ENCODE measurements at regions not wholly inside any gene's neighbourhood (a gene's known extent, or its start where the extent isn't known, plus 50 kb on each side); places are given as distances from the start of the nearest gene placed in this dataset.

DNA sequence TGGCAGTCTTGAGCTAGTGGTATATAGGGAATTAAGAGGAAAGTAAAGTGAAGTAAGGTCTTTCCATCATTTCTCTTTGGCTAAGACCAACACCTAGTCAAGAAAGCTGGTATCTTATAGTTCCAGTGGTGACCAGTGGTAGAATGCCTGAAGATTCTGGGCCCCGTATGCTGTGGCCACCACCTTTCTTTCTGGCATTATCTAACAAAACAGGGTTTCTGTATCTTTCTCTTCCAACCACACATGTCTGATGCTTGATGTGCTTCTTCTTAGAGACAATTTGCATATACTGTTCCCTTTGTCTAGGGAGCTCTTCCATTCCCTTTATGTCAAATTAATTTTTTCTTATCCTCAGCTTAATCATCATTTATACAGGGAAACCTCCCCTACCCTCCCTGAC, 109.9 kb upstream of the SSBP2 start:
- Histone ChIP-seq H3K4me2 (ENCODE audit: control insufficient read depth, insufficient read depth) (no peak overlapping the region), H3K79me2 (ENCODE audit: control insufficient read depth, insufficient read depth, low read length) (no peaks in the 10 kb centered on the region), H3K9me3 (replicated peaks; ENCODE audit: control insufficient read depth, insufficient read depth, low read length) (no peaks in the 10 kb centered on the region), H2AFZ (ENCODE audit: control insufficient read depth, low read depth, low read length) (no peak overlapping the region), H3K4me3 (no peak overlapping the region), H3K4me1 (ENCODE audit: control insufficient read depth, insufficient read depth, low read length) (peaks cover 5% of the 10 kb centered on the region; the same call in 1 of the 2 replicates), H3K27ac (ENCODE audit: control insufficient read depth, insufficient read depth) (no peak overlapping the region), H3K27me3 (replicated peaks in 1 of 2; ENCODE audit: control insufficient read depth in 2 of 2, insufficient read depth in 2 of 2, low read length in 1 of 2) (no peaks in the 10 kb centered on the region), H4K20me1 (ENCODE audit: control insufficient read depth, insufficient read depth) (no peaks in the 10 kb centered on the region), H3K9ac (ENCODE audit: control insufficient read depth, insufficient read depth, low read length) (no peak overlapping the region), H3K36me3 (ENCODE audit: control insufficient read depth in 2 of 2, insufficient read depth in 2 of 2, low read length in 1 of 2) (no peaks in the 10 kb centered on the region)
- BruUV-seq (replicated peaks), result no TSS peak
- no peak for TF ChIP-seq HCFC1 (IDR thresholded peaks at IDR 0.05; ENCODE audit: low read length)
- TF ChIP-seq, protein P1, sequence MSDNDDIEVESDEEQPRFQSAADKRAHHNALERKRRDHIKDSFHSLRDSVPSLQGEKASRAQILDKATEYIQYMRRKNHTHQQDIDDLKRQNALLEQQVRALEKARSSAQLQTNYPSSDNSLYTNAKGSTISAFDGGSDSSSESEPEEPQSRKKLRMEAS (IDR thresholded peaks at IDR 0.05; ENCODE audit: low read depth, low read length), result no peak
- no peak for TF ChIP-seq TCF12 (IDR thresholded peaks at IDR 0.05; ENCODE audit: low read depth, low read length)
- TF ChIP-seq, protein P2, sequence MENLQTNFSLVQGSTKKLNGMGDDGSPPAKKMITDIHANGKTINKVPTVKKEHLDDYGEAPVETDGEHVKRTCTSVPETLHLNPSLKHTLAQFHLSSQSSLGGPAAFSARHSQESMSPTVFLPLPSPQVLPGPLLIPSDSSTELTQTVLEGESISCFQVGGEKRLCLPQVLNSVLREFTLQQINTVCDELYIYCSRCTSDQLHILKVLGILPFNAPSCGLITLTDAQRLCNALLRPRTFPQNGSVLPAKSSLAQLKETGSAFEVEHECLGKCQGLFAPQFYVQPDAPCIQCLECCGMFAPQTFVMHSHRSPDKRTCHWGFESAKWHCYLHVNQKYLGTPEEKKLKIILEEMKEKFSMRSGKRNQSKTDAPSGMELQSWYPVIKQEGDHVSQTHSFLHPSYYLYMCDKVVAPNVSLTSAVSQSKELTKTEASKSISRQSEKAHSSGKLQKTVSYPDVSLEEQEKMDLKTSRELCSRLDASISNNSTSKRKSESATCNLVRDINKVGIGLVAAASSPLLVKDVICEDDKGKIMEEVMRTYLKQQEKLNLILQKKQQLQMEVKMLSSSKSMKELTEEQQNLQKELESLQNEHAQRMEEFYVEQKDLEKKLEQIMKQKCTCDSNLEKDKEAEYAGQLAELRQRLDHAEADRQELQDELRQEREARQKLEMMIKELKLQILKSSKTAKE (IDR thresholded peaks at IDR 0.05; ENCODE audit: low read depth, poor library complexity, severe bottlenecking), result no peak
- no peak for TF ChIP-seq MEF2A (IDR thresholded peaks at IDR 0.05; ENCODE audit: insufficient read depth, low read depth, low read length)
- TF ChIP-seq BHLHE40 (IDR thresholded peaks at IDR 0.05; ENCODE audit: borderline replicate concordance in 1 of 2, low read depth in 2 of 2, low read length in 1 of 2), result no peak
- TF ChIP-seq ZNF622 (IDR thresholded peaks at IDR 0.05), result no peak
- TF ChIP-seq, protein P3, sequence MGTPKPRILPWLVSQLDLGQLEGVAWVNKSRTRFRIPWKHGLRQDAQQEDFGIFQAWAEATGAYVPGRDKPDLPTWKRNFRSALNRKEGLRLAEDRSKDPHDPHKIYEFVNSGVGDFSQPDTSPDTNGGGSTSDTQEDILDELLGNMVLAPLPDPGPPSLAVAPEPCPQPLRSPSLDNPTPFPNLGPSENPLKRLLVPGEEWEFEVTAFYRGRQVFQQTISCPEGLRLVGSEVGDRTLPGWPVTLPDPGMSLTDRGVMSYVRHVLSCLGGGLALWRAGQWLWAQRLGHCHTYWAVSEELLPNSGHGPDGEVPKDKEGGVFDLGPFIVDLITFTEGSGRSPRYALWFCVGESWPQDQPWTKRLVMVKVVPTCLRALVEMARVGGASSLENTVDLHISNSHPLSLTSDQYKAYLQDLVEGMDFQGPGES (IDR thresholded peaks at IDR 0.05), result no peak
- TF ChIP-seq MTA3 (IDR thresholded peaks at IDR 0.05; ENCODE audit: borderline replicate concordance, low read length), result no peak
- TF ChIP-seq MTA2 (IDR thresholded peaks at IDR 0.05; ENCODE audit: low read depth), result no peak
- TF ChIP-seq, protein P4, sequence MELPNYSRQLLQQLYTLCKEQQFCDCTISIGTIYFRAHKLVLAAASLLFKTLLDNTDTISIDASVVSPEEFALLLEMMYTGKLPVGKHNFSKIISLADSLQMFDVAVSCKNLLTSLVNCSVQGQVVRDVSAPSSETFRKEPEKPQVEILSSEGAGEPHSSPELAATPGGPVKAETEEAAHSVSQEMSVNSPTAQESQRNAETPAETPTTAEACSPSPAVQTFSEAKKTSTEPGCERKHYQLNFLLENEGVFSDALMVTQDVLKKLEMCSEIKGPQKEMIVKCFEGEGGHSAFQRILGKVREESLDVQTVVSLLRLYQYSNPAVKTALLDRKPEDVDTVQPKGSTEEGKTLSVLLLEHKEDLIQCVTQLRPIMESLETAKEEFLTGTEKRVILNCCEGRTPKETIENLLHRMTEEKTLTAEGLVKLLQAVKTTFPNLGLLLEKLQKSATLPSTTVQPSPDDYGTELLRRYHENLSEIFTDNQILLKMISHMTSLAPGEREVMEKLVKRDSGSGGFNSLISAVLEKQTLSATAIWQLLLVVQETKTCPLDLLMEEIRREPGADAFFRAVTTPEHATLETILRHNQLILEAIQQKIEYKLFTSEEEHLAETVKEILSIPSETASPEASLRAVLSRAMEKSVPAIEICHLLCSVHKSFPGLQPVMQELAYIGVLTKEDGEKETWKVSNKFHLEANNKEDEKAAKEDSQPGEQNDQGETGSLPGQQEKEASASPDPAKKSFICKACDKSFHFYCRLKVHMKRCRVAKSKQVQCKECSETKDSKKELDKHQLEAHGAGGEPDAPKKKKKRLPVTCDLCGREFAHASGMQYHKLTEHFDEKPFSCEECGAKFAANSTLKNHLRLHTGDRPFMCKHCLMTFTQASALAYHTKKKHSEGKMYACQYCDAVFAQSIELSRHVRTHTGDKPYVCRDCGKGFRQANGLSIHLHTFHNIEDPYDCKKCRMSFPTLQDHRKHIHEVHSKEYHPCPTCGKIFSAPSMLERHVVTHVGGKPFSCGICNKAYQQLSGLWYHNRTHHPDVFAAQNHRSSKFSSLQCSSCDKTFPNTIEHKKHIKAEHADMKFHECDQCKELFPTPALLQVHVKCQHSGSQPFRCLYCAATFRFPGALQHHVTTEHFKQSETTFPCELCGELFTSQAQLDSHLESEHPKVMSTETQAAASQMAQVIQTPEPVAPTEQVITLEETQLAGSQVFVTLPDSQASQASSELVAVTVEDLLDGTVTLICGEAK (IDR thresholded peaks at IDR 0.05; ENCODE audit: borderline replicate concordance), result no peak
- WGBS (ENCODE audit: insufficient coverage, insufficient replicate concordance, low lambda C conversion rate, missing lambda C conversion rate), result 55% methylated on average over 1 of the region's 1 CpG
- FAIRE-seq, result no peak
- ChIA-PET POLR2A (no interaction called here), RAD21 (ENCODE audit: unreplicated experiment) (no interaction called here), CTCF (interaction anchor here (0.6 to 2.0 kb wide), 2 partner anchors 114 to 305 kb away, joined by 3 to 6 read pairs; no protein-coding TSS in a partner anchor), SMC1A (ENCODE audit: uncharacterized antibody, unreplicated experiment) (interaction anchor here (0.6 to 1.3 kb wide), 2 partner anchors 228 to 304 kb away, joined by 3 to 4 read pairs; no protein-coding TSS in a partner anchor)
- no peak for DNase-seq (ENCODE audit: low read depth, low spot score)
- ATAC-seq, result no peak
- in situ Hi-C loops (cut with MboI) (no loop called here), intact Hi-C loops (cut with micrococcal nuclease; ENCODE audit: unreplicated experiment) (no loop called here)

All from GM12878 (cell line).